ENCODE measurements at regions not wholly inside any gene's neighbourhood (a gene's known extent, or its start where the extent isn't known, plus 50 kb on each side); places are given as distances from the start of the nearest gene placed in this dataset.

- Mint-ChIP-seq H3K27ac (no peak overlapping the region), H3K4me1 (peaks cover 4% of the 10 kb centered on the region), H3K36me3 (ENCODE audit: low read depth) (no peaks in the 10 kb centered on the region), H3K9me3 (no peaks in the 10 kb centered on the region), H3K4me3 (no peak overlapping the region), H3K27me3 (ENCODE audit: low read depth) (no peaks in the 10 kb centered on the region)
- TF ChIP-seq, protein P1, sequence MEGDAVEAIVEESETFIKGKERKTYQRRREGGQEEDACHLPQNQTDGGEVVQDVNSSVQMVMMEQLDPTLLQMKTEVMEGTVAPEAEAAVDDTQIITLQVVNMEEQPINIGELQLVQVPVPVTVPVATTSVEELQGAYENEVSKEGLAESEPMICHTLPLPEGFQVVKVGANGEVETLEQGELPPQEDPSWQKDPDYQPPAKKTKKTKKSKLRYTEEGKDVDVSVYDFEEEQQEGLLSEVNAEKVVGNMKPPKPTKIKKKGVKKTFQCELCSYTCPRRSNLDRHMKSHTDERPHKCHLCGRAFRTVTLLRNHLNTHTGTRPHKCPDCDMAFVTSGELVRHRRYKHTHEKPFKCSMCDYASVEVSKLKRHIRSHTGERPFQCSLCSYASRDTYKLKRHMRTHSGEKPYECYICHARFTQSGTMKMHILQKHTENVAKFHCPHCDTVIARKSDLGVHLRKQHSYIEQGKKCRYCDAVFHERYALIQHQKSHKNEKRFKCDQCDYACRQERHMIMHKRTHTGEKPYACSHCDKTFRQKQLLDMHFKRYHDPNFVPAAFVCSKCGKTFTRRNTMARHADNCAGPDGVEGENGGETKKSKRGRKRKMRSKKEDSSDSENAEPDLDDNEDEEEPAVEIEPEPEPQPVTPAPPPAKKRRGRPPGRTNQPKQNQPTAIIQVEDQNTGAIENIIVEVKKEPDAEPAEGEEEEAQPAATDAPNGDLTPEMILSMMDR (IDR thresholded peaks at IDR 0.05; ENCODE audit: unreplicated experiment in 3 of 3) = no peak
These were observed 329.5 kb downstream of the RAD51AP2 start for GRCh38 chr2:17188721-17189120.

DNA sequence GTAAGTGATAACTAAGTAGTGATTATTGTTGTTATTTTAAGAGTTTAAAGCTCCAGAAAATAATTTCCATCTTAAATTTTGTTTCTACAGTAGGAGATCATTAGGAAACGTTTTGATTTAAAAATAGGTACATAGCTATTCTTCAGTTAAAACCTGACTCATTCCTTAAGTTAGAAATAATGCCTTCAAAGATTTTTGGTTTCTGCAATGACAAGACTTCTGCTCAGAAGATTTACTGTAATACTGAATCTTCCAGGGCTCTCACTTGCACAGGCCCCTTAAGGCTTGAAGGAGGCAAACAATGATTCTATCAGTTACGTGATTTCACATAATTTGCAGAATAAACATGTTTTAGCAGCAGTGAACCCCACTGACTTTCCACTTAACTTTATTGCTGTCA, 333.7 kb downstream of the RAD51AP2 start:
- Mint-ChIP-seq H3K36me3 (ENCODE audit: low read depth) (no peaks in the 10 kb centered on the region), H3K4me3 (no peak overlapping the region), H3K27ac (no peak overlapping the region), H3K27me3 (ENCODE audit: low read depth) (no peaks in the 10 kb centered on the region), H3K4me1 (peaks cover 4% of the 10 kb centered on the region), H3K9me3 (no peaks in the 10 kb centered on the region)
- TF ChIP-seq, protein P1 (IDR thresholded peaks at IDR 0.05; ENCODE audit: unreplicated experiment in 3 of 3) = no peak

DNA sequence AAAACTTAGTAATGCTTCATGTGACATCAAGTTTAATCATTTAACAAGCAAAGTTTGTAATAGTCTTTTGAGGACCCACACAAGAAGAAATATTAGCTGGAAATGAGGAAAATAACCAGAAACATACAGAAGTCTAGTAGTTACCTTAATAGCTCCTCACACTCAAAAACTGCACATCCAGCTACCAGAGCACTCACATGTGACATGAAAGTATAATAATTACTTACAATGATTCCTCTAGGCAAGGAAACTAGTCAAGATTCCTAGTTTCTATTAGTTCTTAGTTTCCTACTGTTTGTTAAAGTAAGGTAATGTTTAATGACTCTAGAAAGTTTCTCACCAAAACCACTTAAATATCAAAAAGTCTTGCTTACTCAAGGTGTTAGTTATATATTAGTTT, 335.8 kb downstream of the RAD51AP2 start:
- Mint-ChIP-seq H3K4me3 (no peak overlapping the region), H3K27ac (no peak overlapping the region), H3K36me3 (ENCODE audit: low read depth) (no peaks in the 10 kb centered on the region), H3K4me1 (peaks cover 4% of the 10 kb centered on the region), H3K9me3 (no peaks in the 10 kb centered on the region), H3K27me3 (ENCODE audit: low read depth) (no peaks in the 10 kb centered on the region)
- TF ChIP-seq, protein P1 (IDR thresholded peaks at IDR 0.05; ENCODE audit: unreplicated experiment in 3 of 3) = no peak

- no peaks in the 10 kb centered on the region for H3K36me3 Mint-ChIP-seq (ENCODE audit: low read depth)
- no peaks in the 10 kb centered on the region for H3K9me3 Mint-ChIP-seq
- TF ChIP-seq, protein P1 (IDR thresholded peaks at IDR 0.05; ENCODE audit: unreplicated experiment in 3 of 3) = no peak
- no peak overlapping the region for H3K27ac Mint-ChIP-seq
- H3K4me3 Mint-ChIP-seq = no peak overlapping the region
- H3K4me1 Mint-ChIP-seq = no peaks in the 10 kb centered on the region
- H3K27me3 Mint-ChIP-seq (ENCODE audit: low read depth) = no peaks in the 10 kb centered on the region
These were observed 337.0 kb downstream of the RAD51AP2 start for GRCh38 chr2:17181051-17181752.

DNA sequence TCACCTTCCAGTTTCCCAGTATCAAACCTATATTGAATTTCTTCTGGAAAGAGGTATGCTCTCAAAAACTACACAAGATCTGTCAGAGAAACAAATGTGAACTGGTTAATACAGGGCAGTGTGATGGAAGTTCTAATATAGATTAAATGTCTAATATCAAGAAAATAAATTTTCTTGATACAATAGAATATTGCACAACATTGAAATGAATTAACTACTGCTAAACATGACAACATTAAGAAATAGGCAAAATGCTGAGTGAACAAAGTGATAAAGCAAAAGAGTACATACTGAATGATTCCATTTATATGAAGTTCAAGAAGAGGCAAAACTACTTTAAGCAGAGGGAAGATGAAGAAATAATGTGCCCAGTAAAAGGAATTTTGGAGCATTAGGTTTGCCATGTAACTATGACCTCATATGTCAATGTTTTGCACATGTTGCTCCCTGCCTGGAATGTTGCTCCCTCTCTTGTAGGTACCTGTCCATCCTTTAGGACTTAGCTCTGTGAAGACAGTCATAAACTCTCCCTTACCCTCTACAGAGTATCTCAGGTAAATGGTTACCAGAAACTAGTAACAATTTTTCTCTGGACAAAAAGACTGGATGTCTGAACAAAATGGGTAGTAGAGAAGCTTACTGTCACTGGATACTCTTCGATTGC, 339.0 kb downstream of the RAD51AP2 start:
- H3K4me3 Mint-ChIP-seq = no peak overlapping the region
- H3K4me1 Mint-ChIP-seq = no peaks in the 10 kb centered on the region
- no peaks in the 10 kb centered on the region for H3K9me3 Mint-ChIP-seq
- H3K36me3 Mint-ChIP-seq (ENCODE audit: low read depth) = no peaks in the 10 kb centered on the region
- no peak overlapping the region for H3K27ac Mint-ChIP-seq
- H3K27me3 Mint-ChIP-seq (ENCODE audit: low read depth) = peaks cover 9% of the 10 kb centered on the region
- TF ChIP-seq, protein P1 (IDR thresholded peaks at IDR 0.05; ENCODE audit: unreplicated experiment in 3 of 3) = no peak

DNA sequence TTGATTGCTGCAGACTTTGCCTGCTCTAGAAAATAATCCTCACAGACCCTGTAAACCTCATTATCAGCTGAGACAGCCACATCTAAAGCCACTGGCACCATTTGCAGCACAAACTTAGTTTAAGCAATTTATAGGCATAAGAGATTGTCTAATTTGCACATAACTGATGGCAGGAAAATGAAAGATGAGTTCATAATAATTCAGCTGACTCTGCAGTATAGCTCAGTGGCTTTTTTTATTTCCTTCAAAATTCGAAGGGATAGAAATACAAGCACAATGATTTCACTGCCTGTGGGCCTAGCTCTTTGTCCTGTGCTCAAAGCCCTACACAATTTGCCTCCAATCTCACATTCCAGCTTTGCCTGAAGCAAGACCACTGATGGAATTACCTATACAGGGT, 341.2 kb downstream of the RAD51AP2 start:
- Mint-ChIP-seq H3K4me1 (no peaks in the 10 kb centered on the region), H3K9me3 (no peaks in the 10 kb centered on the region), H3K4me3 (no peak overlapping the region), H3K27me3 (ENCODE audit: low read depth) (peaks cover 9% of the 10 kb centered on the region), H3K36me3 (ENCODE audit: low read depth) (no peaks in the 10 kb centered on the region), H3K27ac (no peak overlapping the region)
- TF ChIP-seq, protein P1 (IDR thresholded peaks at IDR 0.05; ENCODE audit: unreplicated experiment in 3 of 3) = no peak
